ENCODE measurements at regions not wholly inside any gene's neighbourhood (a gene's known extent, or its start where the extent isn't known, plus 50 kb on each side); places are given as distances from the start of the nearest gene placed in this dataset.

DNA sequence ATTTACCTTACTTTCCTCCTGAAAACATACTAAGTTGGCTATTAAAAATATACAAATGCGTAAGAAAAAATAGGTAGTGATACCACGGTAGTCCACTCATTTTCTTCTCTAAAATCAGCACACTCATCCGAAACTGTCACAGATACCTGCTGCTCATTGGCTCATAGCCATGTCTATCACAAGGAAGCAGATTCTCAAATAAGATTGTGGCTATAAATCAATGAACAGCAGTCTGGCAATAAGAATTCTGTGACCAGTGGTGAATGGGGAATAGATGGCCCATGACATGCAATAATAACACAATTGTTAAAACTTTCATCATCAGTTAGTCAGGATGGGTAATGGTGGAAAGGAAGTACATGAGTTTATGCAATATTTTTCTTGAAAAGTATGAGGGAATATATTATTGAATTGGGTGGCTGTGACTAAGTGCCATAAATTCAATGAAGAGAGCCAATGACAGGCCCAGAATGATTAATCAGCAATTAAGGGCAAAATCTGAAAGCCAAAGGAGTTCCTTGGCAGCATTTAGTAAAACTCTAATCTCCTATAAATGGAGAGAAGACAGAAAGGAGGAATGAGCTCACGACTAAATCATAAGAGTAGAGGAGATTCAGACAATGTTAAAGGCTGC, 202.3 kb upstream of the NEIL3 start:
- no TSS peak for BruUV-seq (replicated peaks)

DNA sequence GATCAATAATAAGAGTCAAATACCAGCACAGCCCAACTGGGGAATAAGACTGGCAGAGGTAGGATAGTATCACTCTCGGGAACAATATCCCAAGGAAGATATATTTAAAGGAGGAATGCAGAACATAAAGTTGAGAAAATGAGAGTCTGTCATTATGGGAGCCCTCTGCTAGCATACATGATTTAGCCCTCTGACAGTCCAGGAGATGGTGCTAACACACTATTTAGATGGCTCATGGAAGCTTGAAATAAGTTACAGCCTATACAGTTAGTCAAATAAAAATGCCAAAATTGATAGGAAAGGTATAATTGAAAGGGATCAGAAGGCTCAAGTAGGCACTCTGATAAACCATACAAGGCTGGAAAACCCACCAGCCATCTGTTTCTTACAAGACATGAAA, 201.0 kb upstream of the NEIL3 start:
- H3K36me3 ChIP-seq (ENCODE audit: control insufficient read depth, insufficient read depth, low read length), result no peaks in the 10 kb centered on the region
- no peak overlapping the region for H3K4me3 Mint-ChIP-seq (ENCODE audit: unreplicated experiment)
- intact Hi-C loops (cut with micrococcal nuclease; ENCODE audit: unreplicated experiment), result no loop called here
- H3K36me3 Mint-ChIP-seq (ENCODE audit: insufficient read depth, unreplicated experiment), result no peaks in the 10 kb centered on the region
- H3K27ac Mint-ChIP-seq (ENCODE audit: unreplicated experiment), result no peak overlapping the region
- POLR2A ChIA-PET, result no interaction called here
- BruUV-seq (replicated peaks), result no TSS peak
- H3K9me3 ChIP-seq, result no peaks in the 10 kb centered on the region
- no peaks in the 10 kb centered on the region for H3K9me3 Mint-ChIP-seq (ENCODE audit: unreplicated experiment)
- no peak for DNase-seq
- TF ChIP-seq, protein P1, sequence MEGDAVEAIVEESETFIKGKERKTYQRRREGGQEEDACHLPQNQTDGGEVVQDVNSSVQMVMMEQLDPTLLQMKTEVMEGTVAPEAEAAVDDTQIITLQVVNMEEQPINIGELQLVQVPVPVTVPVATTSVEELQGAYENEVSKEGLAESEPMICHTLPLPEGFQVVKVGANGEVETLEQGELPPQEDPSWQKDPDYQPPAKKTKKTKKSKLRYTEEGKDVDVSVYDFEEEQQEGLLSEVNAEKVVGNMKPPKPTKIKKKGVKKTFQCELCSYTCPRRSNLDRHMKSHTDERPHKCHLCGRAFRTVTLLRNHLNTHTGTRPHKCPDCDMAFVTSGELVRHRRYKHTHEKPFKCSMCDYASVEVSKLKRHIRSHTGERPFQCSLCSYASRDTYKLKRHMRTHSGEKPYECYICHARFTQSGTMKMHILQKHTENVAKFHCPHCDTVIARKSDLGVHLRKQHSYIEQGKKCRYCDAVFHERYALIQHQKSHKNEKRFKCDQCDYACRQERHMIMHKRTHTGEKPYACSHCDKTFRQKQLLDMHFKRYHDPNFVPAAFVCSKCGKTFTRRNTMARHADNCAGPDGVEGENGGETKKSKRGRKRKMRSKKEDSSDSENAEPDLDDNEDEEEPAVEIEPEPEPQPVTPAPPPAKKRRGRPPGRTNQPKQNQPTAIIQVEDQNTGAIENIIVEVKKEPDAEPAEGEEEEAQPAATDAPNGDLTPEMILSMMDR (IDR thresholded peaks at IDR 0.05; ENCODE audit: insufficient read depth in 1 of 2, low read depth in 1 of 2, low read length in 1 of 2, severe bottlenecking in 1 of 2, unreplicated experiment in 1 of 2), result no peak
- no peaks in the 10 kb centered on the region for H3K27me3 Mint-ChIP-seq (ENCODE audit: insufficient read depth, unreplicated experiment)
- no peaks in the 10 kb centered on the region for H3K4me1 ChIP-seq
- no peaks in the 10 kb centered on the region for H3K4me1 Mint-ChIP-seq (ENCODE audit: low read depth, unreplicated experiment)
- H3K27me3 ChIP-seq (replicated peaks; ENCODE audit: control insufficient read depth, insufficient read depth, low read length), result no peaks in the 10 kb centered on the region
- CTCF ChIA-PET, result no interaction called here
- H3K4me3 ChIP-seq (ENCODE audit: low read depth, low read length), result no peak overlapping the region

More for the DNA sequence above, 202.3 kb upstream of the NEIL3 start:
- no peaks in the 10 kb centered on the region for H3K4me1 ChIP-seq
- intact Hi-C loops (cut with micrococcal nuclease; ENCODE audit: unreplicated experiment), result no loop called here
- Mint-ChIP-seq H3K27ac (ENCODE audit: unreplicated experiment) (no peak overlapping the region), H3K4me1 (ENCODE audit: low read depth, unreplicated experiment) (no peaks in the 10 kb centered on the region), H3K27me3 (ENCODE audit: insufficient read depth, unreplicated experiment) (no peaks in the 10 kb centered on the region), H3K4me3 (ENCODE audit: unreplicated experiment) (no peak overlapping the region), H3K36me3 (ENCODE audit: insufficient read depth, unreplicated experiment) (no peaks in the 10 kb centered on the region), H3K9me3 (ENCODE audit: unreplicated experiment) (no peaks in the 10 kb centered on the region)
- no peaks in the 10 kb centered on the region for H3K36me3 ChIP-seq (ENCODE audit: control insufficient read depth, insufficient read depth, low read length)
- TF ChIP-seq, protein P1 (IDR thresholded peaks at IDR 0.05; ENCODE audit: insufficient read depth in 1 of 2, low read depth in 1 of 2, low read length in 1 of 2, severe bottlenecking in 1 of 2, unreplicated experiment in 1 of 2), result no peak
- no peak overlapping the region for H3K4me3 ChIP-seq (ENCODE audit: low read depth, low read length)
- no peaks in the 10 kb centered on the region for H3K9me3 ChIP-seq
- H3K27me3 ChIP-seq (replicated peaks; ENCODE audit: control insufficient read depth, insufficient read depth, low read length), result no peaks in the 10 kb centered on the region
- ChIA-PET POLR2A (no interaction called here), CTCF (no interaction called here)
- DNase-seq, result no peak

DNA sequence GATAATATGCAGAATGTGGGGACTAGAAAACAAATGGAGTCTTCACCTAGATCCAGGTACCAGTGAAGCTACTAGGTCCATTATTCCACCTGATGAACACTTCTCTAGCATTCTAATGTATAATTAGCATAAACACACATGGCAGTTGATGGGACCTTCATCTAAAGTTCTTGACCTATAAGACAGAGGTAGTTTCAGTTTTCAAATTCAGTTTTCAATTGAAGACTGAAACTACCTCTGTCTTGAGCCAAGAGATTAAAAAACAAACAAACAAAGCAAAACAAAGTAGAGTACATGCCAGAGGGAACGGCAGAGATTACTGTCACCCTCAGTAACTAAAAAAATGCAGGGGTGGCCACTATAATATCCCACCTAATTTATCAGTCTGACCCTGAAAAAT, 199.9 kb upstream of the NEIL3 start:
- Histone ChIP-seq H3K4me1 (no peaks in the 10 kb centered on the region), H3K27me3 (replicated peaks; ENCODE audit: control insufficient read depth, insufficient read depth, low read length) (no peaks in the 10 kb centered on the region), H3K4me3 (ENCODE audit: low read depth, low read length) (no peak overlapping the region), H3K36me3 (ENCODE audit: control insufficient read depth, insufficient read depth, low read length) (no peaks in the 10 kb centered on the region), H3K9me3 (no peaks in the 10 kb centered on the region)
- Mint-ChIP-seq H3K9me3 (ENCODE audit: unreplicated experiment) (no peaks in the 10 kb centered on the region), H3K4me3 (ENCODE audit: unreplicated experiment) (no peak overlapping the region), H3K27ac (ENCODE audit: unreplicated experiment) (no peak overlapping the region), H3K27me3 (ENCODE audit: insufficient read depth, unreplicated experiment) (no peaks in the 10 kb centered on the region), H3K36me3 (ENCODE audit: insufficient read depth, unreplicated experiment) (no peaks in the 10 kb centered on the region), H3K4me1 (ENCODE audit: low read depth, unreplicated experiment) (no peaks in the 10 kb centered on the region)
- intact Hi-C loops (cut with micrococcal nuclease; ENCODE audit: unreplicated experiment), result no loop called here
- DNase-seq, result no peak
- POLR2A ChIA-PET, result no interaction called here
- BruUV-seq (replicated peaks), result no TSS peak
- CTCF ChIA-PET, result no interaction called here
- TF ChIP-seq, protein P1 (IDR thresholded peaks at IDR 0.05; ENCODE audit: insufficient read depth in 1 of 2, low read depth in 1 of 2, low read length in 1 of 2, severe bottlenecking in 1 of 2, unreplicated experiment in 1 of 2), result no peak
